LNCAP (cell line): ENCODE measurements at regions not wholly inside any gene's neighbourhood (a gene's known extent, or its start where the extent isn't known, plus 50 kb on each side); places are given as distances from the start of the nearest gene placed in this dataset.

Experiments used
- TF ChIP-seq, protein P1 (sequence below): fragments of 450-650 bp; IDR thresholded peaks from 2 replicates; pipeline ENCODE4 v1.5.1; 2017; ENCODE audit warnings: mild to moderate bottlenecking

DNA sequence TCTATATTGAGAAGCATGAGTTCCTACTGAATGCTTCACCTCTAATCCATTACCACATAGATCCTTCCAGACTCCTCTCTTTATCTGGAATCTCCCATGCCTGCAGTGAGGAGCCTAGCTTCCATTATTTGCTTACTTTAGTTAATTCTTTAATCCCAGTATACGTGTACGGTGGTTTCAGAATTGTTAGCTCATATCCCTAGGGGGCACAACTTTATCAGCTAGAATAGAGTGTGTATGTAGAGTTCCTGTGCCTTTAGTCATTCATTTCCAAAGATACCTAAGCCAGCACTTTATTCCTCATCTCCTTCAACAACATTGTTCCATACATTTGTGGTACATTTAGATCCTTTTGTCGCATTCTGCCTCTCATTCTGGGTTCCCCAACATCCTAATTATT, 226.0 kb downstream of the TJP1 start:
- TF ChIP-seq, protein P1, sequence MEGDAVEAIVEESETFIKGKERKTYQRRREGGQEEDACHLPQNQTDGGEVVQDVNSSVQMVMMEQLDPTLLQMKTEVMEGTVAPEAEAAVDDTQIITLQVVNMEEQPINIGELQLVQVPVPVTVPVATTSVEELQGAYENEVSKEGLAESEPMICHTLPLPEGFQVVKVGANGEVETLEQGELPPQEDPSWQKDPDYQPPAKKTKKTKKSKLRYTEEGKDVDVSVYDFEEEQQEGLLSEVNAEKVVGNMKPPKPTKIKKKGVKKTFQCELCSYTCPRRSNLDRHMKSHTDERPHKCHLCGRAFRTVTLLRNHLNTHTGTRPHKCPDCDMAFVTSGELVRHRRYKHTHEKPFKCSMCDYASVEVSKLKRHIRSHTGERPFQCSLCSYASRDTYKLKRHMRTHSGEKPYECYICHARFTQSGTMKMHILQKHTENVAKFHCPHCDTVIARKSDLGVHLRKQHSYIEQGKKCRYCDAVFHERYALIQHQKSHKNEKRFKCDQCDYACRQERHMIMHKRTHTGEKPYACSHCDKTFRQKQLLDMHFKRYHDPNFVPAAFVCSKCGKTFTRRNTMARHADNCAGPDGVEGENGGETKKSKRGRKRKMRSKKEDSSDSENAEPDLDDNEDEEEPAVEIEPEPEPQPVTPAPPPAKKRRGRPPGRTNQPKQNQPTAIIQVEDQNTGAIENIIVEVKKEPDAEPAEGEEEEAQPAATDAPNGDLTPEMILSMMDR = no peak

DNA sequence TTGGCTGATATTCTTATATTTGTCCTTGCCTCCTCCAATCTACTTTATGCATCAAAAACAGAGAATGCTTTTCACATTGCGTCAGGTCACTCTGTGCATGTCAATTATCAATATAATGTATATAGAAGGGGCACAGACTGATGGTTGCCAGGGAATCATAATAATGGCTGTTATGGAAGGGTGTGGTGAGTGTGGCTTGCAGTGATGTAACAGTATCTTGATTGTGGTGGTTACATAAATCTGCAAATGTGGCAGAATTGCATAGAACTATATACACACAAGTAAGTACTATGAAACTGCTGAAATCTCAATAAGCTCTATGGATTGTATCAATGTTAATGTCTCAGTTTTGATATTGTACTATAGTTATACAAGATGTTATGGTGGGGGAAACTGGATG, 228.6 kb downstream of the TJP1 start:
- TF ChIP-seq, protein P1 = no peak

DNA sequence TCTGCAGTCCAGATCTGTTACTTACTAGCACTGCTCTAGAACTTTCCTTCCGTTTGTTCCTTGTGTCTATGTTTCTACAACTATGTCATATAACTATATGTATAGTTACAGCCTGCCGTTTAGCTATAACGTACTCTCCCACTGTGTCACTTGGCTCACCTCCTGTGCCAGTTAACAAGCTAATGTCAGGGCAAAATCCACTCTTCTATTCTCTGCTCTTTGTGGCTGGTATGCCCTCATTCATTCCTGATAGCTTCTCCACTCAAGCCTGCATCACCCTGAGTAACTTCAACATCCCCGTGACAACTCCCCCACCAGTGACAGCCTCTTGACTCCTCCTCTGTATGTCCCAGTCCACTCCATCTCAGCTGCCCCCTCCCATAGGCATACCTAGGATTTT, 229.2 kb downstream of the TJP1 start:
- TF ChIP-seq, protein P1 = no peak

DNA sequence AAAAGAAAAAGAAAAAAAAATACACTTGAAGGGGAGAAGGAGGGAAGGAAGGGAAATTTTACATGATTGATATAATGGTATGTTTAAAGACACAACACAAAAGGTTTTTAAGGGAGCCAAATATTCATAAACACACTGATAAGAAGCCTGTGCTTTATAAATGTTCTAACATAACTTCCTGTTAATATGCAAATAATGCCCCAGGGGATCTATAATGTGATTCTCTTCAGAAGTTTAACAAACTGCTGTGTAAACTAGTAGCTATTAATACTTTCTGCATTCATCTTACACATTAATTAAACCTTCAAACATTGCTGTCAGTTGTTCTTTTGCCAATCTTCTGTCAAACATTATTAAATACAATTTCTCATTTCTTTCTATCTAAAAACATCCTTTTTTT, 231.6 kb downstream of the TJP1 start:
- TF ChIP-seq, protein P1 = no peak

DNA sequence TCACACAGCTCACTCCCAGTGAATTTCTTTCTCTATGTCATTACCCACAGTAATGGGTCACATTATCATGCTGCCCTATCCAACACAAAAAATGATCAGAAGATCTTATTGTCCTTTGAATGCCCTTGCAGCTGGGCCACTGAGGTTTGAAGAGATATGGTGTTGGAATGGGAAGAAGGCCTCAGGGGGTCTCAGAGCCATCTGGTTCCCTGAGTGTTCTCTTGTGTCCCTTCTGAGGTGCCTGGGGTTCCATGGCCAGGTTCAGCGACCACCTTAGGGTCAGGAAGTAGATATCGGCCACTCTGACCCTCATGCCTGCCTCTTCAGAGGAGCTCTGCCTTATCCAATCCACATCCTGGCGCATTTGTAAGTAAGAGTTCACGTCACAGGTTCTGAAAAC, 232.3 kb downstream of the TJP1 start:
- TF ChIP-seq, protein P1 = no peak

DNA sequence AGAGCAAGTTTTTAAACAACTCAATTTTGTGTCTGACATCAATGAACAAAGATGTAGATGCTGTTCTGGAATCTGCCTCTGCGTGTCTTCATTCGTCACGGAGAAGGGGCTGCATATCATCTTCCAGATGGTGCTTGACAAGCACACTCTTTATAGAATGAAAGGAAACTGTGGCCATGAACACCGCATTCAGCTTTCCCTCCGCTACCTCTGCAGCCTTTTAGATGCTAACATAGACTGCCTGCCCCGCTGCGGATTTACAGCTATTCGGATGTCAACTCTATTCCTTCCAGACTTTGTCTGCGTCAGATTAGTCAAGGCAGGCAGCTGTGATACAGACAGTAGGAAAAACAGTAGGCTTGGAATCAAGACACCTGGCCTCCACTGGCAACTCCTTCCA, 232.9 kb downstream of the TJP1 start:
- TF ChIP-seq, protein P1 = no peak

DNA sequence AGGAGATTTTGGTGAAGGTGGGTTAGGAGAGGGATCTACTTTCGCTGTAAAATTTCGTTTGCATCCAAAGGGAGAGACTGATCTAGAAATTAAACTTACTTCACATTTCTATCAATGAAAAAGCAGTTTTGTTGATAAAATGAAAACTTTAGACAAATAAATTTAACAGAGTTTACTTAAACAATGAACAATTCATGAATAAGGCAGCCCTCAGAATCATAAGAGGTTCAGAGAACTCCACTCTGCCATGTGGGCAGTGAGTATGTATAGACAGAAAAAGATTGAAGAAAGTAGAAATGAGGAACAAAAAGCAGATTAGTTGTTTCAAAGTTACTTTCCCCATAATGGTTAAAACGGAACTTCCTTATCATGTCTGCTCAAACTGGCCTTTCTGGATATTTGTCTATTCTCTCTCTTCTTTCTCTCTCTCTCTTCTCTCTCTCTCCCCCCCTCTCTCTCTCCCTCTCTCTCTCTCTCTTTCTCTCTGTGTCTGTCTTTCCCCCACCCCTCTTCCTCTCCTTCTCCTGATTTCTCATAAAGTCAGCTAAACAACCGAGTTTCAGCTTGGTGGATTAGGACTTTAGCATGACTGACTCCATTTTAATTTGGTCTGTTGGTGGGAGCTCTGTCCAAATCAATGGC, 248.9 kb downstream of the TJP1 start:
- TF ChIP-seq, protein P1 = no peak
